Skeletal muscle tissue (tissue), 3 donors: ENCODE measurements at regions not wholly inside any gene's neighbourhood (a gene's known extent, or its start where the extent isn't known, plus 50 kb on each side); places are given as distances from the start of the nearest gene placed in this dataset.
"Not testable (repeated sequence)": the region's sequence is repeated elsewhere in the genome, so short reads cannot be mapped to it uniquely, and the experiment has no call there.

ENCODE experiments used
- H3K27ac ChIP-seq: one replicate; pipeline ENCODE4 v1.7.0; 2013; ENCODE audit warnings: mild to moderate bottlenecking, low read depth, low read length, inconsistent platforms
- H3K27me3 ChIP-seq, 3 donors: one replicate each; pipeline ENCODE4 v1.7.0; 2013; ENCODE audit warnings: low read length in 3 of 3; ENCODE audit not compliant: control insufficient read depth in 3 of 3, insufficient read depth in 3 of 3
- H3K36me3 ChIP-seq, 3 donors: one replicate each; pipeline ENCODE4 v1.7.0; 2013; ENCODE audit warnings: low read length in 3 of 3; ENCODE audit not compliant: control insufficient read depth in 3 of 3, insufficient read depth in 3 of 3
- H3K4me1 ChIP-seq, 3 donors: one replicate each; pipeline ENCODE4 v1.7.0; 2013; ENCODE audit warnings: low read length in 3 of 3, mild to moderate bottlenecking in 3 of 3; ENCODE audit not compliant: control insufficient read depth in 3 of 3, insufficient read depth in 3 of 3
- H3K4me3 ChIP-seq, 3 donors: one replicate each; pipeline ENCODE4 v1.7.0; 2013; ENCODE audit warnings: low read length in 3 of 3
- H3K9ac ChIP-seq, 3 donors: one replicate each; pipeline ENCODE4 v1.7.0; 2013; ENCODE audit warnings: low read length in 3 of 3, mild to moderate bottlenecking in 3 of 3, moderate library complexity in 2 of 3, low read depth in 1 of 3
- H3K9me3 ChIP-seq, 3 donors: one replicate each; pipeline ENCODE4 v1.7.0; 2013; ENCODE audit warnings: low read length in 3 of 3; ENCODE audit not compliant: control insufficient read depth in 3 of 3
- donor health status: Osteomylitis.

DNA sequence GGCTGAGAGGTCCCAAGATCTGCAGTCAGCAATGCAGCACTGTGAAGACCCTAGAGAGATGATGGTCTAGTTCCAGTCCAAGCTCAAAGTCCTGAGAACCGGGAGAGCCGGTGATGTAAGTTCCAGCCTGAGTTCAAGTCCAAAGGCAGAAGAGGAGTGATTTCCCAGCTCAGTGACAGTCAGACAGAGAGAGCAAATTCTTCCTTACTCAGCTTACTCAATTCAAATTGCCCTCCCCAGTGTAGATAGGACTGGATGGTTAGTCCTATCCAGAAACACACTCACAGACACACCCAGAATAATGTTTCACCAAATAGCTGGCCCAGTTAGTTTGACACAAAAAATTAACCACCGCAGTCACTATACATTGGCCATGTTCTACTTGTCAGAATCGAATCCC is 185.5 kb upstream of the MYO3A start:
- H3K27ac ChIP-seq, result no peak overlapping the region
- no peaks in the 10 kb centered on the region for H3K4me1 ChIP-seq
- no peaks in the 10 kb centered on the region for H3K27me3 ChIP-seq
- no peaks in the 10 kb centered on the region for H3K36me3 ChIP-seq
- H3K9me3 ChIP-seq, result no peaks in the 10 kb centered on the region
- no peak overlapping the region for H3K4me3 ChIP-seq
- no peak overlapping the region for H3K9ac ChIP-seq

GRCh38 chr10:25753776-25754175 is 180.3 kb upstream of the MYO3A start:
- H3K9ac ChIP-seq, result no peak overlapping the region

GRCh38 chr10:25755874-25756273 is 178.2 kb upstream of the MYO3A start:
- not testable (repeated sequence) for H3K36me3 ChIP-seq, H3K9ac ChIP-seq, H3K27me3 ChIP-seq, H3K4me1 ChIP-seq, H3K4me3 ChIP-seq, H3K9me3 ChIP-seq, H3K27ac ChIP-seq

More at GRCh38 chr10:25753776-25754175, 180.3 kb upstream of the MYO3A start:
- no peaks in the 10 kb centered on the region for H3K36me3 ChIP-seq
- no peaks in the 10 kb centered on the region for H3K4me1 ChIP-seq
- H3K27me3 ChIP-seq, result no peaks in the 10 kb centered on the region
- no peak overlapping the region for H3K27ac ChIP-seq
- no peak overlapping the region for H3K4me3 ChIP-seq
- peaks cover 0 to 2% (median 0%) of the 10 kb centered on the region in 3 donors for H3K9me3 ChIP-seq

DNA sequence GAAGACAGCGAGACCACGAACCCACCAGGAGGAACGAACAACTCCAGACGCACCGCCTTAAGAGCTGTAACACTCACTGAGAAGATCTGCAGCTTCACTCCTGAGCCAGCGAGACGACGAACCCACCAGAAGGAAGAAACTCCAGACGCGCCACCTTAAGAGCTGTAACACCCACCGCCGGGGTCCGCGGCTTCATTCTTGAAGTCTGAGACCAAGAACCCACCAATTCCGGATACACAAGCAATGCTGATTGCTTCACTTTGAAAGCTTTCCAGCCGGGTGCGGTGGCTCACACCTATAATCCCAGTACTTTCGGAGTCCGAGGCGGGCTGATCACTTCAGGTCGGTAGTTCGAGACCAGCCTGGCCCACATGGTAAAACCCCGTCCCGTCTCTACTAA is 177.2 kb upstream of the MYO3A start:
- H3K27me3 ChIP-seq, result no peaks in the 10 kb centered on the region
- H3K4me1 ChIP-seq, result no peaks in the 10 kb centered on the region
- no peak overlapping the region for H3K27ac ChIP-seq
- no peak overlapping the region for H3K9ac ChIP-seq
- peaks cover 0 to 2% (median 0%) of the 10 kb centered on the region in 3 donors for H3K9me3 ChIP-seq
- no peak overlapping the region for H3K4me3 ChIP-seq
- no peaks in the 10 kb centered on the region for H3K36me3 ChIP-seq

DNA sequence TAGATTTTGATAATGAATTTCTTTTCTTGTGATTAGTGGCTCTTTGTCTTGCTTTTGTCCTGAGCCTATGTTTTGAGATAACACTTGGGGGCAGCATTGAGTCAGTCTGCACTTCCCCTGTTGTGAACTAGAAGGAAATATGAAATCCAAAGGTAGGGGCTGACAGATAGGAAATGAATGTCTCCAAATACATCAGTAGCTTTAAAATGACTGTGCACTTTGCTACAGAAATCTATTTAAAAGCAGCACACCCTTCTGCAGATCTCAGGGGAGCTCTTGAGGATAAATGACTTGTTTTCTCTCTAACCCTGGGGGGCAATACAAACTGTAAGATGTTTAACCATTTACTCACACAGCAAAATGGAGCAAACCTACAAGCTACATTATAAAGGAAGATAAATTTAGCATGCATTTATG is 176.0 kb upstream of the MYO3A start:
- no peak overlapping the region for H3K9ac ChIP-seq
- peaks cover 0 to 2% (median 0%) of the 10 kb centered on the region in 3 donors for H3K9me3 ChIP-seq
- H3K27ac ChIP-seq, result no peak overlapping the region
- no peak overlapping the region for H3K4me3 ChIP-seq
- no peaks in the 10 kb centered on the region for H3K36me3 ChIP-seq
- H3K4me1 ChIP-seq, result no peaks in the 10 kb centered on the region
- H3K27me3 ChIP-seq, result no peaks in the 10 kb centered on the region

- Histone ChIP-seq H3K9me3 (peaks cover 0 to 2% (median 0%) of the 10 kb centered on the region in 3 donors), H3K4me3 (no peak overlapping the region), H3K27ac (no peak overlapping the region), H3K9ac (no peak overlapping the region), H3K27me3 (no peaks in the 10 kb centered on the region), H3K36me3 (no peaks in the 10 kb centered on the region), H3K4me1 (no peaks in the 10 kb centered on the region)
Measured at GRCh38 chr10:25758511-25758910, 175.5 kb upstream of the MYO3A start.

GRCh38 chr10:25761937-25762336 is 172.1 kb upstream of the MYO3A start:
- Histone ChIP-seq H3K9ac (no peak overlapping the region), H3K4me1 (no peaks in the 10 kb centered on the region), H3K27me3 (peaks cover 0 to 10% (median 4%) of the 10 kb centered on the region in 3 donors), H3K4me3 (no peak overlapping the region), H3K36me3 (no peaks in the 10 kb centered on the region), H3K9me3 (no peaks in the 10 kb centered on the region), H3K27ac (no peak overlapping the region)

DNA sequence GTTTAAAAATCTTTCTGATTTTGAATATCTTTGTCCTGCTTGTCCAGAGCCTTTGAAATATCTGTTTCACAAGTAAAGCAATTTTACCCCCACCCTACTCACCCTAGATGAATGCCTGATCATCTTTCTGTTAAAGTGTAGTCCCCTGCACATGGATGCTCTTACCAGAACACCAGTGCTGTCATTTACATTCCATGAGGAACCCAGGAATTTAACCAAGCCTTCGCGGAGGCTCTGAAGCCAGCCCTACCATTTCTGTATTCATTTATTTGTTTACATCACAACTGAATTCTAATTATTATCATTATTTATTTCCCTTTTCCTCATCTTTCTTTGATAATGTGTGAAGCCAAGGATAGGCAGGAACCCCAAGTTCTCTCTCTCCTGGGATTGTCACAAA is 167.8 kb upstream of the MYO3A start:
- Histone ChIP-seq H3K27me3 (peaks cover 0 to 10% (median 4%) of the 10 kb centered on the region in 3 donors), H3K9ac (no peak overlapping the region), H3K4me3 (no peak overlapping the region), H3K27ac (no peak overlapping the region), H3K9me3 (no peaks in the 10 kb centered on the region), H3K36me3 (no peaks in the 10 kb centered on the region), H3K4me1 (no peaks in the 10 kb centered on the region)

DNA sequence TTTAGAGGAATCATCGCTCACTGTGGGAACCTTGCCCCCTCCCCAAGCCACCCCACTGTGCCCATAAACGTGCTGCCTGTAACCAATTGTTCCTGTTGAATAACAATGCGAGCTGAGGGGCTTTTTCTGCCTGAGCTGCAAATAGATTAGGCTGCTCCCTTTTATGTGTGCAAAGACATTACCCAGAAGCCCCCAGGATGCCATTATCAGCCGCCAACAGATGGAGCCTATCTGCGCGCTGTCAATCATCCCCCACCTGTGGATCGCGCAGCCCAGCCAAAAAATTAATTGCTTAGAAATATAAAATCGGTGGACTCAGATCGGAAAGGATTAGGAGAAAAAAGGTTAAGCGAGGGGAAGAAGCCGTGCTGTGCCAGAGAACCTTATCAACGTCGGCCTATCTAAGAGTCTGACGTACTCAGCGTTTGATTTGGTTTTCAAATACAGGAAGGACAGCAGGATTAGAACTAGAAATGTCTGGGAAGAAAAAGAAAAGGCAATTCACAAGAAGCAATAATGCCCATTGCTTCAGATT is 167.3 kb upstream of the MYO3A start:
- Histone ChIP-seq H3K27me3 (peaks cover 0 to 10% (median 4%) of the 10 kb centered on the region in 3 donors), H3K4me3 (no peak overlapping the region), H3K9ac (no peak overlapping the region), H3K4me1 (no peaks in the 10 kb centered on the region), H3K36me3 (no peaks in the 10 kb centered on the region), H3K9me3 (no peaks in the 10 kb centered on the region), H3K27ac (no peak overlapping the region)

GRCh38 chr10:25768167-25768566 is 165.9 kb upstream of the MYO3A start:
- H3K27ac ChIP-seq, result no peak overlapping the region
- H3K27me3 ChIP-seq, result peaks cover 0 to 10% (median 4%) of the 10 kb centered on the region in 3 donors
- H3K4me3 ChIP-seq, result no peak overlapping the region
- no peak overlapping the region for H3K9ac ChIP-seq
- no peaks in the 10 kb centered on the region for H3K36me3 ChIP-seq
- no peaks in the 10 kb centered on the region for H3K9me3 ChIP-seq
- no peaks in the 10 kb centered on the region for H3K4me1 ChIP-seq
